ENCODE measurements at regions not wholly inside any gene's neighbourhood (a gene's known extent, or its start where the extent isn't known, plus 50 kb on each side); places are given as distances from the start of the nearest gene placed in this dataset.

GRCh38 chr16:52383119-52383518 lies 163.8 kb downstream of the TOX3 start:
- TF ChIP-seq, protein P1, sequence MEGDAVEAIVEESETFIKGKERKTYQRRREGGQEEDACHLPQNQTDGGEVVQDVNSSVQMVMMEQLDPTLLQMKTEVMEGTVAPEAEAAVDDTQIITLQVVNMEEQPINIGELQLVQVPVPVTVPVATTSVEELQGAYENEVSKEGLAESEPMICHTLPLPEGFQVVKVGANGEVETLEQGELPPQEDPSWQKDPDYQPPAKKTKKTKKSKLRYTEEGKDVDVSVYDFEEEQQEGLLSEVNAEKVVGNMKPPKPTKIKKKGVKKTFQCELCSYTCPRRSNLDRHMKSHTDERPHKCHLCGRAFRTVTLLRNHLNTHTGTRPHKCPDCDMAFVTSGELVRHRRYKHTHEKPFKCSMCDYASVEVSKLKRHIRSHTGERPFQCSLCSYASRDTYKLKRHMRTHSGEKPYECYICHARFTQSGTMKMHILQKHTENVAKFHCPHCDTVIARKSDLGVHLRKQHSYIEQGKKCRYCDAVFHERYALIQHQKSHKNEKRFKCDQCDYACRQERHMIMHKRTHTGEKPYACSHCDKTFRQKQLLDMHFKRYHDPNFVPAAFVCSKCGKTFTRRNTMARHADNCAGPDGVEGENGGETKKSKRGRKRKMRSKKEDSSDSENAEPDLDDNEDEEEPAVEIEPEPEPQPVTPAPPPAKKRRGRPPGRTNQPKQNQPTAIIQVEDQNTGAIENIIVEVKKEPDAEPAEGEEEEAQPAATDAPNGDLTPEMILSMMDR (conservative IDR thresholded peaks at IDR 0.05), result no peak
- no peak for TF ChIP-seq EZH2 (IDR thresholded peaks at IDR 0.05; ENCODE audit: low read depth)
- Histone ChIP-seq H3K4me2 (no peak overlapping the region), H3K9me2 (ENCODE audit: insufficient read depth) (no peaks in the 10 kb centered on the region), H3K4me1 (replicated peaks; ENCODE audit: insufficient read depth) (no peaks in the 10 kb centered on the region), H3K36me3 (ENCODE audit: low read depth) (no peaks in the 10 kb centered on the region), H3K9me3 (ENCODE audit: insufficient read depth, low read depth) (no peaks in the 10 kb centered on the region), H3K27me3 (ENCODE audit: insufficient read depth, low read depth) (peaks cover 9% of the 10 kb centered on the region; the same call in 1 of the 2 replicates), H3K79me2 (ENCODE audit: low read depth) (no peaks in the 10 kb centered on the region), H4K20me1 (ENCODE audit: insufficient read depth) (no peaks in the 10 kb centered on the region), H3K27ac (no peak overlapping the region), H3F3A (ENCODE audit: insufficient read depth, low read depth) (no peaks in the 10 kb centered on the region), H2AFZ (no peak overlapping the region), H3K4me3 (no peak overlapping the region)
- intact Hi-C loops (cut with micrococcal nuclease; ENCODE audit: unreplicated experiment), result no loop called here
- ChIA-PET POLR2A (ENCODE audit: unreplicated experiment) (no interaction called here), CTCF (no interaction called here)
- DNase-seq, result no peak
- no TSS peak for BruUV-seq (replicated peaks)

DNA sequence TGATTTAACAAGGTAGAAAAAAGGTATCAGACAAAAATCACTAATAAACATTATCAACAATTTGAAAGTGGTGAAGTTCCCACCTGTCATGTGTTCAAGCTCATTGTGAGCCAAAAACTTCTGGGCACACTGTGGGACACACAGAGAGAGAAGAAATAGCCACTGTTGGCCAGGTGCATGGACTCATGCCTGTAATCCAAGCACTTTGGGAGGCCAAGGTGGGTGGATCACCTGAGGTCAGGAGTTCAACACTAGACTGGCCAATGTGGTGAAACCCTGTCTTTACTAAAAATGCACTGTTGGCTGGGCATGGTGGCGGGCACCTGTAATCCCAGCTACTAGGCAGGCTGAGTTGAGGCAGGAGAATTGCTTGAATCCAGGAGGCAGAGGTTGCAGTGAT lies 167.4 kb downstream of the TOX3 start:
- no peak for TF ChIP-seq EZH2 (IDR thresholded peaks at IDR 0.05; ENCODE audit: low read depth)
- TF ChIP-seq, protein P1 (conservative IDR thresholded peaks at IDR 0.05), result no peak
- H2AFZ ChIP-seq, result no peak overlapping the region
- no peak overlapping the region for H3K4me3 ChIP-seq
- no peaks in the 10 kb centered on the region for H3K9me2 ChIP-seq (ENCODE audit: insufficient read depth)
- CTCF ChIA-PET, result no interaction called here
- H4K20me1 ChIP-seq (ENCODE audit: insufficient read depth), result no peaks in the 10 kb centered on the region
- no peak overlapping the region for H3K4me2 ChIP-seq
- peaks cover 6% of the 10 kb centered on the region; the same call in 1 of the 2 replicates for H3K27me3 ChIP-seq (ENCODE audit: insufficient read depth, low read depth)
- intact Hi-C loops (cut with micrococcal nuclease; ENCODE audit: unreplicated experiment), result no loop called here
- no TSS peak for BruUV-seq (replicated peaks)
- POLR2A ChIA-PET (ENCODE audit: unreplicated experiment), result no interaction called here
- no peaks in the 10 kb centered on the region for H3K9me3 ChIP-seq (ENCODE audit: insufficient read depth, low read depth)
- DNase-seq, result no peak
- no peaks in the 10 kb centered on the region for H3K36me3 ChIP-seq (ENCODE audit: low read depth)
- H3K79me2 ChIP-seq (ENCODE audit: low read depth), result no peaks in the 10 kb centered on the region
- no peaks in the 10 kb centered on the region for H3F3A ChIP-seq (ENCODE audit: insufficient read depth, low read depth)
- no peaks in the 10 kb centered on the region for H3K4me1 ChIP-seq (replicated peaks; ENCODE audit: insufficient read depth)
- H3K27ac ChIP-seq, result no peak overlapping the region

GRCh38 chr16:52376676-52377280 lies 170.2 kb downstream of the TOX3 start:
- ChIA-PET CTCF (no interaction called here), POLR2A (ENCODE audit: unreplicated experiment) (no interaction called here)
- H3K9me3 ChIP-seq (ENCODE audit: insufficient read depth, low read depth), result no peaks in the 10 kb centered on the region
- H2AFZ ChIP-seq, result no peak overlapping the region
- H3K79me2 ChIP-seq (ENCODE audit: low read depth), result no peaks in the 10 kb centered on the region
- H4K20me1 ChIP-seq (ENCODE audit: insufficient read depth), result no peaks in the 10 kb centered on the region
- H3F3A ChIP-seq (ENCODE audit: insufficient read depth, low read depth), result no peaks in the 10 kb centered on the region
- BruUV-seq (replicated peaks), result no TSS peak
- no peaks in the 10 kb centered on the region for H3K9me2 ChIP-seq (ENCODE audit: insufficient read depth)
- TF ChIP-seq EZH2 (IDR thresholded peaks at IDR 0.05; ENCODE audit: low read depth), result no peak
- TF ChIP-seq, protein P1 (conservative IDR thresholded peaks at IDR 0.05), result no peak
- no peak overlapping the region for H3K27ac ChIP-seq
- no peak overlapping the region for H3K4me2 ChIP-seq
- H3K4me1 ChIP-seq (replicated peaks; ENCODE audit: insufficient read depth), result no peaks in the 10 kb centered on the region
- intact Hi-C loops (cut with micrococcal nuclease; ENCODE audit: unreplicated experiment), result no loop called here
- H3K36me3 ChIP-seq (ENCODE audit: low read depth), result no peaks in the 10 kb centered on the region
- H3K27me3 ChIP-seq (ENCODE audit: insufficient read depth, low read depth), result peaks cover 6% of the 10 kb centered on the region; the same call in 1 of the 2 replicates
- no peak overlapping the region for H3K4me3 ChIP-seq
- no peak for DNase-seq
